GM18867 (cell line): ENCODE measurements at regions not wholly inside any gene's neighbourhood (a gene's known extent, or its start where the extent isn't known, plus 50 kb on each side); places are given as distances from the start of the nearest gene placed in this dataset.
A peak's percentile ranks its signal among the peaks of the same experiment; 100 is the strongest.
"Not testable (repeated sequence)": the region's sequence is repeated elsewhere in the genome, so short reads cannot be mapped to it uniquely, and the experiment has no call there.

ENCODE experiments used
- ATAC-seq: cut with Tn5 transposase; IDR thresholded peaks from one replicate; pipeline ENCODE4 v1.9.1; 2021; ENCODE audit warnings: mild to moderate bottlenecking, moderate library complexity; ENCODE audit not compliant: unreplicated experiment

DNA sequence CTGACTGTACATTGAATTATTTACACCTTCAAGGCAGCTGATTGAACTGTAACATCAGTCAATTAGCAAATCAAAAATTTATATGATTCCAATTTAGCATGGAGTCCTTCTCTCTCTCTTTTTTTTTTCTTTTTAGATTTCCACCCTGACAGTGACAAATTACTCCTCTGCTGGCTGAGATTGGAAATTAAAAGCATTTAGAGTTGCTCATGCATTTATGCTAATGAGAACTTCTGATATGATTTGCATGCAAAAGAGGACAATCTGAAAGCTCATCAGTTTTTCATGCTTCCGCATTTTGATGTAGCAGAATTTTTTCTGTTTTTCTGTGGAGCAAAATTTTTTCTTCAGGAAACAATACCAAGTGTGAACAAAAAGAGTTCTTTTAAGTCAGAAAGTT, 130.5 kb upstream of the NOX3 start:
- no peak for ATAC-seq

DNA sequence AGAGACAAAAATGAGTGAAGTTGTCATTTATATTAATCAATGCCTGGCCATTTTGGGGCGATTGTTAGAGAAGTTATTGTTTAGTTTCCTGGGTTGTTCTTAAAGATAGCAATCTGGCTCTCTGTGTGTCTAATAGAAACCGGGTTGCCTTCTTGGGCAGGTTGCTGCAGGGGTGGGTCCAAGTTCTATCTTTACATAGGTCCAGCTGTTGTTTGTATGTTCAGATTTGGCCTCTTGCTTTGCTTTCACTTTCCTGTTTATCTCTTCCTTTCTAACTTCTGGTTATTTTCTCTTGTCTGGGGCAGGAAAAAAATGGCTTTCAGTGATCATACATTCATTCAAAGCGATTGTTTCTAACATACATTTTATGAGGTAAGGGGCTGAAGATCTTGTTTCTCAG, 128.4 kb upstream of the NOX3 start:
- peak; percentile 70 for ATAC-seq

DNA sequence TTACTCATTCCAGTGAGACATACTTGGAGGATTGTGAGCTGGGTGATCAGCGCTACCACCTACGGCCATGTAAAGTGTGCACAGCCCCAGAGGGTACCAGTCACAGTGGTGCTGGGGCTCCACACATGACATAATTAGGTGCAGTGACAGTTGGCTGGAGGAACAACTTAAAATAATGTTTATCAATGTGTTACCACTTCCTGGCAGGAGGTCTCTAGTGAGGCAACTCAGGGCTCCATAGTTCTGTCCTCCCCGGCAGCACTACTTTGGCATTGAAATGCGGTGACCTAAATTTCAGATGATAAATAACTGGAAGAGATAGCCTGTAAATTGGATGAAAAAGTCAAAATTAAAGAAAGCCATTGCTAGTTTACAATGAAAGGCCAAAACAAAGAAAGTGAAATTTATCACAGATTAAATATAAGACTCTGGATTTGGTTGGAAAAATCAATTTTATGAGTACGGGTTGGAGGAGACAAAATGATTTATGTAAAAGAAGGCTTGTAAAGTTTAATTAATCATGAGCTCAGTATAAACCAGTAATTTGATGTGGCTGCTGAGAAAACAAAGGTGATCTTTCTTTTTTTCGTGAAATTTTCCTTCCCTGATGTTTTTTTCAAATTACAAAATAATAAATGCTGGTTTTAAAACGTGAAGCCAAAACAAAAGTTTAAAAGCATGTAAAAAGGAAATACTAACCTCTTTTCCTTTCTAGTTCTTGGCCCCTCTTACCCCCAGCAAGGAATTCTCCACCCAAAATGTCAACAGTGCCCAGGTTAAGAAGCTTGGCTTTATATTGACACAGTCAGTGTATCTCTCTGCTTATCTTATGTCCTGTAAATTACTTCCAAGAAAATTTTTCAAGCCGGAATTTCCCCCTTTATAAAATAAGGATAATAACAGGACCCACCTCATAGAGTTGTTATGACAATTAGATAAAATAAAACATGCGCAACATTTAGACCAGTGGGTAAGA, 126.7 kb upstream of the NOX3 start:
- ATAC-seq = no peak

DNA sequence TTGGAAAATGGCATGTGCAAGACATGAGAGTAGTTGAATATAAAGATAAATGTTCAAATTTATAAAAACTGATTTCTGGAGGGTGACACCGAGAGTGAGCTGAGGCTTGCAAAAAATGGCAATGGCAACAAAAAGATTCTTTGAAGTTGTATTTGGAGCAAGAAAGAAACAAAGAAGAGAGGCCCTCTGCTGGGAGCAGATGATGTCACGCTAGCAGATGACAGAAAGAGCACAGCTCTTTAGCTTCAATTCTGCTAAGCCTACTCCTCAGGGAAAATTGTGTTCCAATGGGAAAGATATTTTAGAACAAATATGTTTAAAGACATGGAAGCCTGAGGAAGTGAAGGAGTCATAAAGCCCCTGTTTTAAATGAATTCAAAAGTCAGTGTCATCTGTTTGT, 125.3 kb upstream of the NOX3 start:
- no peak for ATAC-seq

DNA sequence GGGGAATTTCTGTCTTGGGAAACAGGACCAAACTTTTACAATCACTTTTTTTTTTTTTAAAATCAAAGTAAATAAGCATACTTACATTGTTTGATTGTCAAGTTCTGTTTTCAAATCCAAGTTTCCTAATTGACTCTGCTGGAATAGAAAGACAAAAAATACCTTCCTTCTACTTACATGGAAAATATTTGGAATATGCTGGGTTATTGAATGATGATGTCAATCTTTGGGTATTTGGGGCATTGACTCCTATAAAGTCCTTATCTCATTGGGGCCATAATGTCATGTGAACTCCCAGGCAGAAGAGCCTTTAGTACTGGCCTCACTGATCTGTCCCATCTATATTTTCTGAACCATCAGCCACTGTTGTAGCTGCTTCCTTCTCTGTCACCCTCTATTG, 122.6 kb upstream of the NOX3 start:
- no peak for ATAC-seq

DNA sequence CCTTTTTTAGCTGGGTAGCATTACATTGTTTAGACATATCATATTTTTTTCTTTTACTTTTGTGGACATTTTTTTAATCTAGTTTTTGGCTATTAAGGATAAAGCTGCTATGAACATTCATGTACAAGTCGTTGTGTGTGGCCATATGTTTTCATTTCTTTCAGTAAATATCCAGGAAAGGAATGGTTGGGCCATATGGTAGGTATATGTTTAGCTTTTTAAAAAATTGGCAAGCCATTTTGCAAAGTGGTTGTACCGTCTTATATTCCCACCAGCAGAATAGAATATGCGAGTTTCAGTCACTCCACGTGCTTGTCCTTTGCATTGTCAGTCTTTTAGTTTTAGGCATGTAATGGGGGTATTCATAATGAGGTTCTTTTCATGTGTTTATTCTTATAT, 106.3 kb upstream of the NOX3 start:
- ATAC-seq = no peak

DNA sequence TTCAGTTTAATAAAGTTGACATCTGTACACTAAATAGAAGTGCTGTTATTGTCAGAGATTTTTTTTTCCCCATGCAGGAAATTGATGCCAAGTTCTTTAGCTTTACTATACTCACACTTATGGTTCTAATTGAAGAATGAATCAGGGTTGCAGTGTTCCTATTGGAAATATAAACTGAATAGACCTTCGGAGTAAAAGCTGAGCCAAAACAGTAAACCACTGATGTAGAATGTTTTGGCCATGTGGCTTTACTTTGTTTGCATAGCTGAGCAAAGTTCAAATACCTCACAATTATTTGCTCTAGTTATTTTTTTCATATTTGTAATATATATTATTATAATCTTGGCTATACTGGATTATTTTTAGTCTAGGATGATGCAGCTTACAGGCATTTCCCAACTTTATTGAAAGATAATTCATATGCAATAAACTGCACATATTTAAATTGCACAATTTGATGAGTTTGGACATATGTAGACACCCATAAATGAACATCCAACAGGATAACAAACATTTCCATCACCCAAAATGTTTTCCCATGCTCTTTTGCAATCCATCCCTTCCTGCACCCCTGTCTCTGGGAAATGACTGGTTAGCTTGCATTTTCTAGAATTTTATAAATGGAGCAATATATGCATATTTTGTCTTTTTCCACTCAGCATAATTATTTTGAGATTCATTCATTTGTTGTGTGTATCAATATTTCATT, 105.8 kb upstream of the NOX3 start:
- ATAC-seq = no peak

DNA sequence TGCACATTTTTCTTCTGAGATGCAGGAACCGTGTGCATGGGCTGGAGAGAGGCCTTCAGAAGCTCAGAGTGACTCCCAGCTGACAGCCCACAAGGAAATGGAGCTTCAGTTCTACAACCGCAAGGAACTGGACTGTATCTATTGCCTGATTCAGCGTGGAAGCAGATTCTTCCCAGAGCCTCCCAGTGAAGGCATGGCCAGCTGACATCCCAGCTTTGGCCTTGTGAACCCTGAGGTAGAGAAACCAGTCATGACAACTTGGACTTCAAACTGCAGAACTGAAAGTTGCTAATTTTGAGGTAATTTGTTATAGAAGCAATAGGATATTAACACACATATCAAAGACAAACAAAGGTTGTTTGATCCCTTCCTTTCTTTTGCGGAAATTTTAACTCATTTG, 94.3 kb upstream of the NOX3 start:
- no peak for ATAC-seq

DNA sequence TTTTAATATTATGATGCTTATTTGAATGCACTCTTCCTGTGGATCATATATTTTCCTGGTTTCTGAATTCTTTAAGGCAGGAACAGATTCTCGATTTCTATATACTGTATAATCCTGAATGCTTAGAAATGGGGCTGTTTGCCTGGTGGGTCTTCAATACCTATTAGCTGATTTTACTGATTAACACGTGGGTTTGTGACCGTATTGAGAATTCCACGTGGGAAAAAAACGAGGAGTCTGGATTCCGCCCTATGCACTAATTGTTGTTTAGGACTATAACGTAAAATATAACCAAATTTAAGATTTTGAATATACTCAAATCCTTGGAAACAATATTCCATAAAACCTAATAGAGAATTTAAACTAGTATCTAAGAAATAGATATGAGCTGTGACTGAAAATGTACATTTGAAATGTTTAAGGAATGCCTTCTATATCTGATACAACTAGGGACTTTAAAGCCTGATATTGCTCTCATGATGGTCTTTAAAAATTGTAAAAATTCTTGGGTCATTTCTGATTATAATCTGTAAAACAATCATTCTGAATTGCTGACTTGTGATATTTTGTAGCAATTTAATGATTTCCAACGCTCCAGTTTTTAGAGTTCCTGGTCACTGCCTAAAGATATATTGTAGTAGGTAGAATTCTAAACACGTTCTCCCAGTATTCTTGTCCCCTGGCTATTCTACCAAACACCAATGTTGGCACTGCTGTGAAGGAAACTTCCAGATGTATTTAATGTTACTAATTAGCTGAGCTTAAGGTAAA, 93.6 kb upstream of the NOX3 start:
- ATAC-seq = no peak

DNA sequence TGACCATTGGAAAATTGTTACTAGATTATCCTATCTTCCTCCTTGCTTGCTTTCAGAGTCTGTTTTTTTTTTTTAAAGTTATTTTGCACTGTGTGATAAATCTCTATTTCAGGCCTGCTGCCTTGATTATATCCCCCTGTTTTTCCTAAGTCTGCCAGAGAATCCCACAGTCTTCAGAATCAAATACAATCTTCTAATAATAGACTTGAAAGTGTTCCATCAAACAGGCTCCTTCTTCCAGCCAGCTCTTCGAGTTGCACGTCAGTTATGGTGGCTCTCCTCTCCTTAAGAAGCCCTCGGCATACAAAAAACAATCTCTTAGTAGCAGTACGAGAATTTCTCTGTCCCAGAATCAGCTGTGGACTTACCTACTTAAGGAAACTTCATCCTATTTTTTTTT, 92.9 kb upstream of the NOX3 start:
- ATAC-seq = no peak

DNA sequence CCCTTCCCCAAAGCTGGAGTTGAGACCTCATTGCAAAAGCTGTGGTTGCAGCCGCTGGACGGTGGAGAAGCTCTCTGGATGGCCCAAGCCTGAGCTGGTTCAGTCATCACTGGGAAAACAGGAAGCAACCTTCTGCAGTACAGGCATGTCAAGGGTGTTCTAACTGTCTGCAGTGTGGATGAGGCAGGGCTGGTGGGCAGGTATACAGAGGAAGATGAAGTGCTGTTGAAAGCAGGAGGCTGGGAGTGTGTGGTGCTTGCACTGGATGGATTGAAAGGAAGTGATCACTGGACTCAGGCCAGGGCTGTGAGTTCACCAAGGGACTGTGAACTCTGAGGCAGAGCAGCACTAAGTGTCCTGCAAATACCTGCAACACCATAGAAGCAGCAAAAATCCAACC, 89.0 kb upstream of the NOX3 start:
- ATAC-seq = no peak

DNA sequence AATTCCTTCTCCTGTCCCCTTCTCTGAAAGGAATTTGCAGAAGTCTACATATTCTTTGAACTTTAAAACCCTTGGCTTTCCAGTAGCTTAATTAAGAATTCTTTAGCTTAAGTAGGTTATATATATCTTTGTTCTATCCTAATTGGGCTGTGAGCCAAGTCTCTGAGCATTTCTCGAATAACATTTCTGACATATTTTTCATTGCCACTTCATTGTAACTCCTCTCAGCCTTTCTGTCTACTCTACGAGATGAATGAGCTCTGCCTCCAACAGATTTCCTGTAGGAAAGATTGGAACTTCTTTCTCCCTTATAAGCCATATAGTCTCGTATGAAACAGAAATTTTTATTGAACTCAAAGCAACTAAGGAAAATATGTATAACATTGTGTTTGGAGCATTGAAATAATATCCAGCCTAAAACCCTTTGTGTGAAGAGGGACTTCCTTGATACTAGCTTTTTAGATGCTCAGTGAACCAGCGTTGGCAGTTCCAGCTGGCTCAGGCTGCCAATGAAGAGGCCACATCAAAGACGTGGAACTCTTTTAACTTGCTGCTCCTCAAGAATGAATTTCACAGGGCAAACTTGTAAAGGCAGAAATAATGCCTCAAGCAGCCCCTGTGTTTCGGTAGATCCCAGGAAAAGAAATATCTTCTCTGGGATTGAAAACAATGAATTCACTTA, 87.7 kb upstream of the NOX3 start:
- ATAC-seq = no peak

DNA sequence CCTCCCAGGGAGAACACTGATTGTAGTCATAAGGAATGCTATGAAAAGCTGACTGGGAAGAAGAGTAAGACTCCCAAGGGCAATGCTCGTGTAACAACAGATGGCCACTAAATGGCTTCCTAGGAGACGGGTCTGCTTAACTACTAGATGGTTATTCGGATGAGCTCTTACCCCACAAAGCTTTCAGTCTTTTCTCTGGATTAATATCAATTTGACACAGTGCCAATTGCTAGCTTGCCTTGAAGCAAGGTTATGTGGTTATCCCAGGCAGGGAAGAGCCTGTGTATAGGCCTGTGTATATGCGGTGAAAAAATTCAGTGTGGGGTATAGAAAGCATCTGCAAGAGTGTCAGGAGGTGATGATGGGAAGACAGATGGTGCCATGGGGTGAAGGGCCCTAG, 86.4 kb upstream of the NOX3 start:
- ATAC-seq = no peak

DNA sequence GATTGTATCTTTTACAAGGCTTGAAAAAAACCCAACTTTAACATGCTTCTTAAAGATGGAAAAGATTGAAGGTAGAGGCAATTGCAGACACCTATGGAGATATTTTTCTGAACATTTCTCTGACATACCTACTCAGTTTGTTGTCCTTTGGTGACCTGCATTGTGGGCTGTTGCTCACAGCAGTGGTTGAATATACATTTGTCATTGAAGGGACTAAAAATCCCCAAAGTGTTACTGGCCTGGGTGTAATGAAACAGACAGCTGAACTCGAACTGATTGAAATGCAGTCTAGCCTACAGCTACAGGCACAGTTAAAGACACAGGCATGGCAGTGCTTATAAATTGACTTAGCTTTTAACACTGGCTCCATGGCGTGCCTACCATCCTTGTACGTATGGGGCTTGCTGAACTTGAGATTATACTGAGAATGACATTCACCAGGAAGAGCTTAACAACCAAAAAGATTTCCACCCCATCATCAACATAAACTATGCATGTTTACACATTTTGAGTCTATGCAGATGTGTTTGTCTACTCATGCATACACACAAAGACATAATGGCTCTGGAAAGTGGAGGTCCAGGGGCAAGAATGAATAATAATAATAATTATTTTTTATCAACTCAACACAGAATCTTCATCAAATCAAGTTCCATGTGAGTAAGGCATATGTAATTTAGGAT, 83.2 kb upstream of the NOX3 start:
- ATAC-seq = no peak

DNA sequence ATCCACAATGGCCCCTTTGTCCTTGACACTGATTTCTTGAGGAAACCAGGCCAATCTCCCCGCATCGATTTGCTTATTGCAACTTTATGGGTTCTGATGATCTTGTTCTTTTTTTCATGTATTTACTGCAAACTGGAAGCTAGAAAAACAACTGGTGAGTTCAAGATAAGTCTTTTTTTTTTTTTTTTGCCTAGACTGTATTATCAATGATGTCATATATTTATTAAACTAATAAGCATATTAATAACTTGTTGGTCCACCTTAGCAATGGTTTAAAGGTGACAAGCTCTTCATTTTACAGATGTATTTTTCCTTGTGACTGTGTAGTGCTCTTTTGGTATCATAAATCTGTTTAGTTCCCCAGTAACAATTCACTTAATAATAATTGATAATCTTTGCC, 79.0 kb upstream of the NOX3 start:
- no peak for ATAC-seq

DNA sequence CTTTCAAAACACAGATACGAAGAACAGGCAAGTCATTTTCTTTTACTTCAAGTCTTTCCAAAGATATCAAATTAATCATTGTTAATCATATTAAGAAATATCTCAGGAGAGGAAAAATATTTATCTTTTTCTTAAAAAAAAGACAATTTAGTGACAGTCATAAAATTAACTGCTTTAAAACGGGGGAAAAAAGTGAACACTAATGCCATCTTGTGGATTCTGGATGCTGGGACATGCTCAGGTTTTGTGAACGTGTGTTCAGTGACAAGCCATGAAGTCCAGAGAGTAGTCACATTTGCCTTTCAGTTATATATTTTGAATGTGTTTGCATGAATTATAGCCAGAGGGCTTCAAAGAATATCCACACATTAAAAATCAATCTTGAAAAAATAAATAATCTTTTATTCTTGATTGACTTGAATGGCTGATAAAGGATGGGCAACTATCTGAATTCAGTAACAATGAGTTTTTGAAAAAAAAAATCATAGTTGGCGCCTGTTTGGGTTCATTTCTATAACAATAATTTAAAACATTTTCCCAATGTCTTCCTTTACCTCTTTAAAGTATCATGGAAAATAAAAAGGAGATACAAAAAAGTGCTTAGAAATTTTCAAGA, 74.7 kb upstream of the NOX3 start:
- ATAC-seq = peak; percentile 67

DNA sequence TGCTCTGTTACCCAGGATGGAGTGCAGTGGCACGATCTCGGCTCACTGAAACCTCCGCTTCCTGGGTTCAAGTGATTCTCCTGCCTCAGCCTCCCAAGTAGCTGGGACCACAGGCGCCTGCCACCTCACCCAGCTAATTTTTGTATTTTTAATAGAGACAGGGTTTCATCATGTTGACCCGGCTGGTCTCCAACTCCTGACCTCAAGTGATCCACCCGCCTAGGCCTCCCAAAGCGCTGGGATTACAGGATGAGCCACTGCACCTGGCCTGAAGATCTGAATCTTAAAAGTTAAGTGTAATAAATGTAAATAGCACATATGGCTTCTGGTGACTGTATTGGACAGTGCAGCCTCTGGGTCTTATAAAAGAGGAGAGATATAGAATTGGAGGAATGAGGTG, 74.2 kb upstream of the NOX3 start:
- not testable (repeated sequence) for ATAC-seq

DNA sequence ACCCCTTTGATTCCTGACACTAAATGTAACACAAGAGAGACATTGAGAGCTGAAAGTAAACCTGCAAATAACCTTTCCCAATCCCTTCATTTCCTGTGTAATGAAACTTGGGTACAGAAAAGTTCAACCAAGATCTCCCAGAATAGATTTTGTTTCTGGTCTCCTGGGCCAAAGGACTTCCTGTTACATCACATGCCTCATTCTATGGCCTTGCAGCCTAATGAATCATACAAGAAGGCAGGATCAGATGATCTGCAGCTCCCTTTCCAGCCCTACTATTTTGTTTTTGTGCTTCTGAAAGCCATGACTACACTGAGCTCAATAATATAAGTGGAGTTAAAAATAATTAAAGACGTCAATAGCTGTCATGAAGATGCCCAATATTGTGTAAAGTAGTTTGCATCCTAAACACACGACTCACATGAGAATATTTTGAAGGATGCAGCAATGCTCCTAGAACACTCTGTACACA, 73.4 kb upstream of the NOX3 start:
- no peak for ATAC-seq

DNA sequence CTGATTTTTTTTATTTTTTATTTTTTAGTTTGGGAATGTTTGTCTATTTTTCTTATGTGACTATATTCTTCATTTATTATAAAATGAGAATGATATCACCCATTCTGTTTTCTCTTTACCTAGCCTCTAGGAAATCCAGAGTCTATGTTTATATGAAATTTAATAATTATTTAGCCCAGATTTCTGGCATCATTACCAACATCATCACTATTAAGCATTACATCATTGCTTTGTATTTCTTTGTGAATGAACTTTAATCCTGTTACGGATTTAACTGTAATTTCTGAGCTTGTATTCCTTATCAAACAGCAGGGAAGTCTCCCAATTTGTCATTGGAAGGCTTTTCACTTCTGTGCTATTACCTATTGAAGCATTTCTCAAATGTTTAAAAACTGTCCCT, 72.7 kb upstream of the NOX3 start:
- no peak for ATAC-seq

DNA sequence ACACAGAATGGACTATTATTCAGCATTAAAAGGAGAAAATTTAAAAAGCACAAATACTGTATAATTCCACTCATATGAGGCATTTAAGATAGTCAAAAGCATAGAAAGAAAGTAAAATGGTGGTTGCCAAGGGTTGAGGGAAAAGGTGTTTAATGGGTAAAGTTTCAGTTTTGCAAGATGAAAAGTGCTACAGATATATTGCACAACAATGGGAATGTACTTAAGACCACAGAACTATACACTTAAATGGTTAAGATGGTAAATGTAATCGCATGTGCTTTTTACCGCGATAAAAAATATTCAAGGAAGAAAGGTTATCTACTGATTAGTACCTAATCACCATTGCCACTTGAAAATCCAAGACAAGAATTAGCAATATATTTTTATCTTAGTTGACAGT, 71.8 kb upstream of the NOX3 start:
- no peak for ATAC-seq
